NCI-H2171 (cell line): ENCODE measurements at regions not wholly inside any gene's neighbourhood (a gene's known extent, or its start where the extent isn't known, plus 50 kb on each side); places are given as distances from the start of the nearest gene placed in this dataset.

ENCODE experiments used
- DNase-seq: peaks from one replicate; lab custom pipeline; 2025; lab: John Stamatoyannopoulos, UW

DNA sequence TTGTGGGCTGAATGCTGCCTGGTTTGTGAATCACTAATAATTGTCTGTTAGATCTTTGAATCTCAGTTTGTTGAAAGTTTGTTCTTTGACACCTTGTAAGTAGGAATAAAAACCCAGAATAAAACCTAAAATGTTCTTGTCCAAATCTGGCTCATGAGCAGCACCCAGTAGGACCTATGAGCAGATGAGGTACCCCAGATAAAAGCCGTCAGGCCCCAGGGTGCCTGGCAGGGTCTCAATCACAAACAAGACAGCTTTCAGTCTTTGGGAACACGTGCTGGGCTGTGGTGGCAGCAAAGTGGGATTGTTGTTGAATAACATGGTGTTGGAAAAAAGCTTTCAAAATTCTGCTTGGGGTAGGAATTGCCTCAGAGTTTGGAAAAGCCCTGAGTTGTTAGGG lies 52.1 kb upstream of the ECI2 start:
- DNase-seq, result no peak

DNA sequence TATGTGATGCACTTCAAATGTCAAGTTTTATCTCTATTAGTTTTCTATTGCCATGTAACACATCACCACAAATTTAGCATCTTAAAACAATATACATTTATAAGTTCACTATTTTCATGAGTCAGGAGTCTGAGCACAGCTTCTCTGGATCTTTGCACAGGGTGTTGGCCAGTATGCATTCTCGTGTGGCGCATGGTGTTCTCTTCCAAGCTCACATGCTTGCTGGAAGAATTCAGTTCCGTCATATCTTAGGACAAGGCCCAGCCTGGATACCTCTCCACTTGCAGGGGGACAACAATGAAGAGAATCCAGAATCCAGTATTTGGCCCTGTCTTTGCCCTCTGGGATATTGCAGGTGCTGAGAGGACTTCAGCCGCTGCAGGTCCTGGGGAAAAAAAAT lies 51.0 kb upstream of the ECI2 start:
- DNase-seq, result no peak

DNA sequence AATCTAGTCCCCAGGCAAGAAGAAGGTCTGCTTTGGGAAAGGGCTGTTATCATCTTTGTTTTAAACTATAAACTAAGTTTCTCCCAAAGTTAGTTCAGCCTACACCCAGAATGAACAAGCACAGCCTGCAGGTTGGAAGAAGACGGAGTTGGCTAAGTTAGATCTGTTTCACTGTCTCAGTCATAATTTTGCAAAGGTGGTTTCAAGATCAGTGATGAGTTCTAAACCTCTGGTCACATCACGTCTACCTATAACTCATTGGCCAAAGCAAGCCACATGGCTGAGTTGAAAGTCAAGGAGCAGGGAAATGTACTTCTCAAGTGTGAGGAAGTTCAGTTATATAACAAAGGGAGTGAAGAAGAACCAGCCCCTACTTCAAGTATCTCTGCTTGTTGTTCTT lies 50.5 kb upstream of the ECI2 start:
- DNase-seq, result no peak

DNA sequence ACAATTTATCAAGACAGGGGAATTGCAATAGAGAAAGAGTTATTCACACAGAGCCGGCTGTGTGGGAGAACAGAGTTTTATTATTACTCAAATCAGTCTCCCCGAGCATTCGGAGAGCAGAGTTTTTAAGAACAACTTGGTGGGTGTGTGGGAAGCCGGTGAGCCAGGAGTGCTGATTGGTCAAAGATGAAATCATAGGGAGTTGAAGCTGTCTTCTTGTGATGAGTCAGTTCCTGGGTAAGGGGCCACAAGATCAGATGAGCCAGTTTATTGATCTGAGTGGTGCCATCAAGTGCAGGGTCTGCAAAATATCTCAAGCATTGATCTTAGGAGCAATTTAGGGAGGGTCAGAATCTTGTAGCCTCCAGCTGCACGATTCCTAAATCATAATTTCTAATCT lies 50.0 kb upstream of the ECI2 start:
- no peak for DNase-seq
